HG03460 (cell line): ENCODE measurements at regions not wholly inside any gene's neighbourhood (a gene's known extent, or its start where the extent isn't known, plus 50 kb on each side); places are given as distances from the start of the nearest gene placed in this dataset.

ENCODE experiments used
- ATAC-seq: cut with Tn5 transposase; IDR thresholded peaks from one replicate; pipeline ENCODE4 v1.9.1; 2021; ENCODE audit not compliant: unreplicated experiment

- ATAC-seq = no peak
These were observed 1457.5 kb downstream of the KCNT2 start for GRCh38 chr1:195150768-195151167.

GRCh38 chr1:195141294-195141693 lies 1466.9 kb downstream of the KCNT2 start:
- no peak for ATAC-seq

DNA sequence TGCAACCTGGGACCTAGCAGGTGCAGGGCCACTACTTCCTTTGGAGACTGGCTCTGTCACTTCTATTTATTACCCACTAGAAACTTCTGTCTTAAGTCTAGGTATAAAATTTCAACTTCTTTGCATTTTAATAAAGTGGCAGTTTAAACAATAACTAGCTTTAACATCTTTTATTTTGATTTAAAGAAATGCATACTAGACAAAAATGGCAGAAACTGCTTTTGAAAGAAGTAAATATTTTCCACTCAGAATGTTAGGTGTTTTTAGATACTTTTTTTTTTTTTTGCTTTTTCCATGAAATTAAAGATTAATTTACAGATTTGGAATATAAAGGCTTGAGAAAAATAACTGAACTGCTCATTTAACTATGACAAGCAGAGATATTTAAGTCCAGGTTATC lies 1477.6 kb downstream of the KCNT2 start:
- no peak for ATAC-seq

DNA sequence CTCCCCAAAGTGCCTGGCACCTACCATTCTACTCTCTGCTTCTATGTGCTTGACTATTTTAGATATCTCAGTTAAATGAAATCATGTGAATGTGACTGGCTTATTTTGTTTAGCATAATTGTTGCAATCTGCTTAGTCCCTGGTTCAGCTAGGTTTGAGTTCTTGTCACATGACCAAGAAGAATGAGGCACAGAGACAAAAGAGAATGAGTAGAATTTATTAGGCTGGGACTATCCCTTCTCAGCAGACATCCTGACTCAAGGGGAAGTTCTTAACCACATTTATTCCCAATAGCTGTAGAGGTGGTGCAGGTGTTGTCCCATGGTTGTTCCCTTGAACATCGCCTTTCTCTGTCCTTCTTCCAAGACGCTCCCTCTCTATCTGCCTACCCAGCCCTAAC lies 1485.7 kb downstream of the KCNT2 start:
- ATAC-seq = no peak

DNA sequence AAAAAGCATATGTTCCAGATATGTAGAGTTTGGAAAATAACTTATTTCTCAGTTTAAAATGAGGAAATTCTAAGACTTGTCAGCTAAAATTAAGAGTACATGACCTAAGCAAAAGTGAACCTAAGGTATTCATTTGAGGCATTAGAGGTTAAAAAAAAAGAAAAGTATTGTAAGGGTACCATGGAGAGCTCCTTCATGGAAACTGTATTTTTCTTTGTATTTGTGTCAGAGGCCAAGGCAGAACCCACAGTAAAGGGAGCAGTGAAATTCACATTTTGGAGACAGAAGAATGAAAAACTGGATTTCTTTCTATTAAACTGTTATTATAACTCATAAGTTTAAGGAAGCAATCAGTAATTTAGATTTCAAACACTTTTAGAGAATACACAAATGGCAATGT lies 1494.8 kb downstream of the KCNT2 start:
- ATAC-seq = no peak

DNA sequence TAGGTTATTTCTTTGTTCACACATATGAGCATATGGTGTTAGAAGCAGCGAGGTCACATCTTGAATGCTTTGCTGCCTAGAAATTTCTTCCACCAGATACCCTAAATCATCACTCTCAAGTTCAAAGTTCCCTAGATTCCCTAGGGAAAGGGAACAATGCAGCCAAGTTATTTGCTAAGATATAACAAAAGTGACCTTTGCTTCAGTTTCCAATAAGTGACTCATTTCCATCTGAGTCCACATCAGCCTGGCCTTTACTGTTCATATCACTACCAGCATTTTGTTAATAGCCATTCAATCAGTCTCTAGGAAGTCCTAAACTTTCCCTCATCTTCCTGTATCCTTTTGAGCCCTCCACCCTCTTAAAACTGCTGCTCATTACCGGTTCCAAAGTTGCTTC lies 1502.5 kb downstream of the KCNT2 start:
- no peak for ATAC-seq

DNA sequence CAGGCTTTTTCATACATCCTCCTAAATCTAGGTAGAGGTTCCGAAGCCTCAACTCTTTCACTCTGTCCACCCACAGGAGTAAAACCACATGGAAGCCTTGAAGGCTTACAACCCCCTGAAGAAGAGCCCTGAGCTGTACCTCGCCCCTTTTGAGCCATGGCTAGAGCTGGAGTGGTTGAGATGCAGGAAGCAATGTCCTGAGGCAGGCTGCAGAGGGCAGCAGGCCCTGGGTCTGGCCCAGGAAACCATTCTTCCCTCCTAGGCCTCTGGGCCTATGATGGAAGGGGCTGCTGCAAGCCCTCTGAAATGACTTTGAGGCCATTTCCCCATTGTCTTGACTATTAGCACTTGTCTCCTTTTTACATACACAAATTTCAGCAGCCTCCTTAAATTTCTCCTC lies 1503.0 kb downstream of the KCNT2 start:
- no peak for ATAC-seq

- ATAC-seq = no peak
These were observed 1510.9 kb downstream of the KCNT2 start for GRCh38 chr1:195097316-195097715.

DNA sequence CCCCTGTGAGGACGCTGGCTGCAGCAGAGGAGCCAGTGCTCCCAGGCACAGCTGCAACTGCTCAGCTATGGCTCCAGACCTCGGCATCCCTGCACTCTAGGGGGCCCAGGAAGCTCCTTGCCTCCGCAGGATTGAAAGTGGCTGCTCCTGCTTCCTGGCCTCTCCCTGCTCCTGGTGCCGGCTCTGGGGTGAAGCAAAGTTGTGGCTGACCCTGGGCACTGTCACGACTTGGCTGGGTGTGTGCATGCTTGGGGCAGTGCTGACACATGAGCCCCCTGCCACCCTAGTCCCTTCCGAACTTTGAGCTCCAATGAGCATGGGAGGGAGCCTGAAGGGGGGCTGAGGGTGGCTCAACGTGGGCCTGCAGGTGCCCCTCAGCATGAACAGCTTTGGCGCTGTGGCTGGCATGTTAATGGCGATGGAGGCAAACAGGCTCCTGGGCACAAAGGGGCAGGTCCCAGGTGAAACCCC lies 1512.2 kb downstream of the KCNT2 start:
- no peak for ATAC-seq

- no peak for ATAC-seq
These were observed 1523.0 kb downstream of the KCNT2 start for GRCh38 chr1:195085196-195085595.

GRCh38 chr1:195082183-195082582 lies 1526.1 kb downstream of the KCNT2 start:
- no peak for ATAC-seq

DNA sequence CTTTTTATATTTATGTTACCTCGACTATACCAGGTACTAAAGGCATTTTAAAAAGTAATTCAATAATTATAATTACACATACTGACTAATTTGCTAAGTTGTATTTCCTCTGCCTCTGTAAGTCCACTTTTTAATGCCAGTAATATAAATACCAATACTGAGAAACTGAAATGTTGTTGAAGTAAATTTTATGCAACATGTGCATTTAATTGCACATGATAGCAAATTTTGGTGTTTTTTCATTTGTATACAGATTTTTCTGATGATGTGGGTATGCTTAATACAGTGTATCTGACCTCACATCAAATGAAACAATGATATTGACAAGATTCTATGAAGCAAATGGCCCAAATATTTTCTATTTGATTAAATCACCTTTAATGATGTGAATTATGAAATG lies 1531.6 kb downstream of the KCNT2 start:
- no peak for ATAC-seq

DNA sequence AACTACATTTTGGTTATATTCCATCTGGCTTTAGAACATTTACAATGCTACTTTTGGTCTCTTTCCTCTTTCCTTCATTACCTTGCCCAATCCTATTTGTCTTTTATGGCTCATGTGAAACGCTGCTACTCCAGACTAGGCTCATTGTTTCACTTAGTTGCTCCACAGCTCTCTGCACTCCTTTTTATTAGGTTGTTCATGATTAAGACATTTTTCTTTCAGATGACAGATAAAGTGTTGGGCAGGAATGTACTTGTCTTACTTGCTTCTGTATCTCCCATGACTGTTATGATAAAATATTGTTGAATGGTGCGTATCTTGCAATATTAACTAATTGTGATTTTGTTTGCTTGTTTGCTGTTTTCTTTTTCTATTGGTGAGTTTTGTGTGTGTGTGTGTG lies 1532.3 kb downstream of the KCNT2 start:
- ATAC-seq = no peak

DNA sequence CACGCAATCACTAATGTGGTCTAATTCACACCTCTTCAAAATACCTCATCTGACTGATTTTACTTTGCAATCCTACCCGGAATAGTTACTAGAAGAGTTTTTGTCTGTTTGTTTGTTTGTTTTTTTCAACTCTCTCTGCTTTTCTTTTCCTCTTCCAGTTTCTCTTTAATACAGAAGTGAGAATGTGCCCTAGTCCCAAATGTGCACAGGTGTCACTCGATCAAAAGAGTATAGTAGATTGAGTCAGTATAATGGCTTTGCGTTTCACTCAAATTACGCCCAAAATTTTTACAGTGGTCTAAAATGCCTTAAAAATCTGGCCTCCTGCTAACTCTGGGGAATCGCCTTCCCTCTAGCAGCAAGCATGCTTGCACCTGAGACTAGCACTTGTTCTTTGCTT lies 1536.8 kb downstream of the KCNT2 start:
- no peak for ATAC-seq

- ATAC-seq = no peak
These were observed 1542.8 kb downstream of the KCNT2 start for GRCh38 chr1:195065437-195065836.

DNA sequence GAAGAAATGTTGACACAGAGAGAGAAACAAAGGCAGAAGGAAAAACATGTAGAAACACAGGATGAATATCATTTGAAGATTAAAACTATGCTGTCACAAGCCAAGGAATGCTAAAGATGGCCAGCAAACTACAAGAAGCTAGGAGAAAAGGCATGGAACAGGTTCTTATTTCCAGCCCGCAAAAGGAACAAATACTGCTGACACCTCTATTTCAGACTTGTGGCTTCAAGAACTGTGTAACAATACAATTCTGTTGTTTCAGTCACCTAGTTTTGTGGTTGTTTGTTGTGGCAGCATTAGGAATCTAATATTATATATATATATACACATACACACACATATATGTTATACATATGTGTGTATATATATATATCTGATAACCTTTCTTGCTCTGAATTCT lies 1543.9 kb downstream of the KCNT2 start:
- ATAC-seq = no peak

- no peak for ATAC-seq
These were observed 1554.0 kb downstream of the KCNT2 start for GRCh38 chr1:195054217-195054687.

DNA sequence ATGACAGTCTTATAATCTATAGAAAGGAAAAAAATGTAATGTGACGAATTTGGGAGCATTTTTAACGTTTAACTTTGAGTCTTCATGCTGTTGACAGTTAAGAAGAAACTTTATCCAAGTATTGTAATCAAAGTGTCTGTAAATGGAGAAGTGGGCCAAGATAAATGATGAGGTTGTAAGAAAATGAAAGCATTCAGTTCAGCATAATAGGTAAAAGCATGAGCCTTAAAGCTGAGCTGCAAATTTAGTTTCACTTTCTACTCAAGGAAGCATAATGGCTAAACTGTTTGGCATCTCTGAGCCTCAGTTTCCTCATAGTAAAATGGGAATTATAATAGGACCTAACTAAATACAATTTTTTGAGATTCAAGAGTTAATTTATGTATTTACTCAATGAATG lies 1554.8 kb downstream of the KCNT2 start:
- no peak for ATAC-seq

DNA sequence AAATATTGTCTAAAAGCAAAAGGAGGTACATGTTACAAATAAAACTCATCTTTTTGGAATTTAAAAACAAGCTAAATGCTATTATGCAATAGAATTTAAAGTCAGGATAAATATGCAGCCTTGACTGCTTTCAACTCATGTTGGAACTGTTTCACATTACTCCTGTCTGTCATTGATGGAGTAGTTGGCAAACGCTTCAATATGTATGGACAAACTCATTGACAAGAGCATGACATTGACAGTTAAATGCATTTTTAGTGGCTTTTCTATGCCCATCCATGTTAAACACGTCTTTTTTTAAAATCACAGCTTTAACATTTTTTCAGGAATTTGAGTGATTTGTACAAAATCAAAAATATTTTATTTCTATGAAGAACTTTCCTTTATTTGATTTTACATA lies 1560.5 kb downstream of the KCNT2 start:
- no peak for ATAC-seq

DNA sequence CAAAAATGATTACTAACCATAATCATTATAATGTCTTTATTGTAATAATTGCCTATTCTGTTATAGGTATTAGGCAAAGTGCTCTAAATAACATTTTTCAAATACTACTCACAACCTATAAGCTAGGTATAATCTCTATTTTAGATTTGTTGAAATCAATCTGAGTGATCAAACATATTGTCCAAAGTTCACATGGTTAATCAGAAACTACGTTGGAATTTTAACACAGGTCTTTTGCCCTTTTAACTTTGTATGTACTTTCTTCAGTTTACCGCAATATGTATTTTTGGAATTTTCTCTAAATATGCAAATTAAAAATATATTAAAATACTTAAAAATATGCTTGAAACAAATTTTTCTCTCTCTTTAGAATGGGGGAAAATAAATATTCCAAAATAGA lies 1563.2 kb downstream of the KCNT2 start:
- no peak for ATAC-seq

GRCh38 chr1:195030793-195031192 lies 1577.4 kb downstream of the KCNT2 start:
- no peak for ATAC-seq

- no peak for ATAC-seq
These were observed 1581.4 kb downstream of the KCNT2 start for GRCh38 chr1:195026792-195027191.

- no peak for ATAC-seq
These were observed 1588.9 kb downstream of the KCNT2 start for GRCh38 chr1:195019385-195019784.

DNA sequence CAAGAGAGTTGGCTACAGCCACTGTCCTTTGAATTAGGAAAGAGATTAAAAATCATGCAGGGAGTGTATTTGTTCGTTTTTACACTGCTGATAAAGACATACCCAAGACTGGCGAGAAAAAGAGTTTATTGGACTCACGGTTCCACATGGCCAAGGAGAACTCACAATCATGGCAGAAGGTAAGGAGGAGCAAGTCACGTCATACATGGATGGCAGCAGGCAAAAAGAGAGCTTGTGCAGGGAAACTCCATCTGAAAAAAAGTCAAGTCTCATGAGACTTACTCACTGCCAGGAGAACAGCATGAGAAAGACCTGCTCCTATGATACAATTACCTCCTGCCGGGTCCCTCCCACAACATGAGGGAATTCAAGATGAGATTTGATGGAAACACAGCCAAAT lies 1595.2 kb downstream of the KCNT2 start:
- ATAC-seq = no peak
